ENCODE measurements at regions not wholly inside any gene's neighbourhood (a gene's known extent, or its start where the extent isn't known, plus 50 kb on each side); places are given as distances from the start of the nearest gene placed in this dataset.

DNA sequence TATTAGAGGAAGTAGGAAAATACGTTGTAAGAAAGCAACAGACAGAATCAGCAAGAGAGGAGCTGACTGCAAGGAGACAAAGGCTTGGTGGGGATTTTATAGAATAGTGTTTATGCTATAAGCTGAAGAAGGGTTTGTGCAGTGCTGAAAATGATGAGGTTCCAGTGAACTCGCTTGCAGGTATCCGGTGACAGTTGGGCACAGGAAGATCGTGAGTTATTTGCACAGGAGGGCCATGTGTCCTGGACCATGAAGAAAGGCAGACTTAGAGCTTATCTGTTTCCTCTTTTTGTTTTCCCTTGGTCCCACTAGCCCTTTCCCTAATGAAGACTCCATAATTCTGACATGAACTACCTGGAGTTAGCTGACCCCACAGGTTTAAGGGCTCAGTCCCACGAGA, 61.4 kb downstream of the NXNL2 start:
- no peak for TF ChIP-seq POLR2A (IDR thresholded peaks at IDR 0.05)
- TF ChIP-seq CTCF (IDR thresholded peaks at IDR 0.05), result no peak
- no peak for TF ChIP-seq POLR2AphosphoS5 (IDR thresholded peaks at IDR 0.05)

Measured in gastroesophageal sphincter (tissue), 3 donors.